ENCODE measurements at regions not wholly inside any gene's neighbourhood (a gene's known extent, or its start where the extent isn't known, plus 50 kb on each side); places are given as distances from the start of the nearest gene placed in this dataset.
"Not testable (repeated sequence)": the region's sequence is repeated elsewhere in the genome, so short reads cannot be mapped to it uniquely, and the experiment has no call there.

- H3K27me3 ChIP-seq; H3K36me3 ChIP-seq; intact Hi-C loops (cut with DNase I); H3K4me1 ChIP-seq; H3K27ac ChIP-seq; H3K4me3 ChIP-seq; DNase-seq; FAIRE-seq; H3K9me3 ChIP-seq; ATAC-seq: not testable (repeated sequence)
- 22 to 29% methylated on average over 3 of the region's 4 CpGs for WGBS, 2 donors
Observed at GRCh38 chr4:190118519-190118918, 54.2 kb downstream of the DBET start.

GRCh38 chr4:190119474-190119873, 54.1 kb upstream of the DUX4 start:
- H3K4me1 ChIP-seq; FAIRE-seq; H3K36me3 ChIP-seq; H3K27ac ChIP-seq; H3K9me3 ChIP-seq; H3K27me3 ChIP-seq; H3K4me3 ChIP-seq; DNase-seq; intact Hi-C loops (cut with DNase I): not testable (repeated sequence)
- WGBS, 2 donors, result 30 to 43% methylated on average over 3 of the region's 3 CpGs
- peak; percentile 47 to 71 (median 64) for ATAC-seq

GRCh38 chr4:190120111-190120514, 53.5 kb upstream of the DUX4 start:
- FAIRE-seq; H3K4me1 ChIP-seq; H3K27me3 ChIP-seq; H3K36me3 ChIP-seq; H3K4me3 ChIP-seq; intact Hi-C loops (cut with DNase I); H3K27ac ChIP-seq; H3K9me3 ChIP-seq: not testable (repeated sequence)
- peak in 2 of 6 donors; percentile 10 to 29 for DNase-seq
- peak in 2 of 4 donors; percentile 20 to 29 for ATAC-seq
- peak in 1 of 4 donors; percentile 16 for TF ChIP-seq CTCF (IDR thresholded peaks at IDR 0.05)
- 48 to 58% methylated on average over 4 to 9 of the region's 15 CpGs for WGBS, 2 donors

GRCh38 chr4:190120537-190121001, 53.0 kb upstream of the DUX4 start:
- ATAC-seq (peak in 3 of 4 donors; percentile 16 to 39 (median 24)), DNase-seq (peak; percentile 12 to 80 (median 48))
- H3K36me3 ChIP-seq; H3K4me1 ChIP-seq; H3K27me3 ChIP-seq; H3K4me3 ChIP-seq; intact Hi-C loops (cut with DNase I); H3K27ac ChIP-seq; H3K9me3 ChIP-seq; FAIRE-seq: not testable (repeated sequence)
- 77 to 78% methylated on average over 12 to 26 of the region's 37 CpGs for WGBS, 2 donors
- TF ChIP-seq CTCF (IDR thresholded peaks at IDR 0.05), result peak in 1 of 4 donors; percentile 14

- ATAC-seq; intact Hi-C loops (cut with DNase I); H3K4me3 ChIP-seq; H3K27ac ChIP-seq; FAIRE-seq; H3K27me3 ChIP-seq; H3K9me3 ChIP-seq; H3K36me3 ChIP-seq; H3K4me1 ChIP-seq: not testable (repeated sequence)
- DNase-seq, result peak in 3 of 6 donors; percentile 9 to 43 (median 23)
- 71 to 77% methylated on average over 43 to 103 of the region's 118 CpGs for WGBS, 2 donors
Observed at GRCh38 chr4:190121076-190121671, 52.4 kb upstream of the DUX4 start.

GRCh38 chr4:190121759-190122158, 51.8 kb upstream of the DUX4 start:
- DNase-seq (peak in 4 of 6 donors; percentile 10 to 58 (median 44)), FAIRE-seq (no peak), ATAC-seq (peak; percentile 11 to 54 (median 24))
- 69 to 77% methylated on average over 54 to 70 of the region's 70 CpGs for WGBS, 2 donors
- Histone ChIP-seq H3K36me3 (no peaks in the 10 kb centered on the region), H3K9me3 (no peaks in the 10 kb centered on the region), H3K4me1 (no peaks in the 10 kb centered on the region), H3K4me3 (no peak overlapping the region), H3K27me3 (no peaks in the 10 kb centered on the region), H3K27ac (no peak overlapping the region)
- intact Hi-C loops (cut with DNase I), result no loop called here
- no peak for TF ChIP-seq CTCF (IDR thresholded peaks at IDR 0.05)

- H3K27me3 ChIP-seq; intact Hi-C loops (cut with DNase I); H3K4me3 ChIP-seq; H3K36me3 ChIP-seq; H3K4me1 ChIP-seq; H3K9me3 ChIP-seq; FAIRE-seq; H3K27ac ChIP-seq: not testable (repeated sequence)
- ATAC-seq, result peak; percentile 32 to 63 (median 46)
- DNase-seq, result peak; percentile 22 to 86 (median 44)
- whole genome bisulfite sequencing, 2 donors, result 81 to 82% methylated on average over 23 to 27 of the region's 29 CpGs
Observed at GRCh38 chr4:190122161-190123142, 51.1 kb upstream of the DUX4 start.
